ENCODE measurements at regions not wholly inside any gene's neighbourhood (a gene's known extent, or its start where the extent isn't known, plus 50 kb on each side); places are given as distances from the start of the nearest gene placed in this dataset.
A peak's percentile ranks its signal among the peaks of the same experiment; 100 is the strongest.

DNA sequence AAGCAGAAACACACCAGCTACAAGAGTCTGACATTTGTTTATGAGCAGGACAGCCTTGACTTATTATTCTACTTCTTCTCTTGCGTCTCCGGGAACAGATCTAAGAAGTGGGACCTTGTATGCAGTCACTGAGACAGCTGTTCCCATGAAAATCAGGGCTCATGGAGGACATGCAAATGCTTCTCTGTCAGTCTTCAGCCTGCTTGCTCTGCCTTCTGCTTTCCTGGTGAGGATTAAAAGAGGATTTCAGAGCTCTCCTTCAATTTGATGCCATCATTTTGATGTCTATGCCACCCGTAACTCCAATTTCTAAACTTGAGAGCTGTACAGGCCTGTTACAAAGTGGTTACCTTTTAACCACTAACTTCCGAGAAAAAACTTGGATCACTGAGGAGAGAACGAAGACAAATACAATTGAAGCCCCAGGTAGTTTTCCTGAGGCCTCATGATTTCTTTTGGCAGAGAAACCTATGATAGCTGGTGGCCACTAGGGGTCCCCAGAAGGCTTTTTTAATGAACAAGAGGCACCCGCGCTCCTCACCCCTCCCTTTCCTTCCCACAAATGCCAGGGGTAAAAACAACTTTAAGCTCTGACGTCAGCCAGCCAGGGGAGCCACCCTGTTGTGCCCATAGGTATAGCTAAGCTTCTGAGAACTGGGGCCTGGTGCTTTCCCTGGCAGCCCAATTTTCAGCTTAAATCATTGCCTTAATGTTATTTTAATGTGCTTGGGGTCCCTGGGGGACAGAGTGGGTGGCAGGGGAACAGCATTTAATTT lies 97.0 kb downstream of the DDIT4L start:
- H3K4me3 ChIP-seq = no peak overlapping the region
- H2AFZ ChIP-seq = peak overlapping the region; percentile 28
- no peak overlapping the region for H3K4me2 ChIP-seq
- WGBS (ENCODE audit: low lambda C conversion rate, missing lambda C conversion rate) = 28% methylated on average over 8 of the region's 8 CpGs
- H3K36me3 ChIP-seq (replicated peaks; ENCODE audit: insufficient read depth, low read depth) = no peaks in the 10 kb centered on the region
- H3K79me2 ChIP-seq = no peaks in the 10 kb centered on the region
- no peak overlapping the region for H3K27ac ChIP-seq
- H4K20me1 ChIP-seq (ENCODE audit: insufficient read depth, poor library complexity, severe bottlenecking) = no peaks in the 10 kb centered on the region
- H3K9me3 ChIP-seq (ENCODE audit: low read depth) = no peaks in the 10 kb centered on the region
- no peaks in the 10 kb centered on the region for H3K4me1 ChIP-seq (ENCODE audit: insufficient read depth)
- TF ChIP-seq EZH2phosphoT487 (IDR thresholded peaks at IDR 0.05; ENCODE audit: low read depth, severe bottlenecking, unreplicated experiment) = no peak
- TF ChIP-seq EZH2 (IDR thresholded peaks at IDR 0.05; ENCODE audit: borderline replicate concordance) = no peak
- TF ChIP-seq, protein P1, sequence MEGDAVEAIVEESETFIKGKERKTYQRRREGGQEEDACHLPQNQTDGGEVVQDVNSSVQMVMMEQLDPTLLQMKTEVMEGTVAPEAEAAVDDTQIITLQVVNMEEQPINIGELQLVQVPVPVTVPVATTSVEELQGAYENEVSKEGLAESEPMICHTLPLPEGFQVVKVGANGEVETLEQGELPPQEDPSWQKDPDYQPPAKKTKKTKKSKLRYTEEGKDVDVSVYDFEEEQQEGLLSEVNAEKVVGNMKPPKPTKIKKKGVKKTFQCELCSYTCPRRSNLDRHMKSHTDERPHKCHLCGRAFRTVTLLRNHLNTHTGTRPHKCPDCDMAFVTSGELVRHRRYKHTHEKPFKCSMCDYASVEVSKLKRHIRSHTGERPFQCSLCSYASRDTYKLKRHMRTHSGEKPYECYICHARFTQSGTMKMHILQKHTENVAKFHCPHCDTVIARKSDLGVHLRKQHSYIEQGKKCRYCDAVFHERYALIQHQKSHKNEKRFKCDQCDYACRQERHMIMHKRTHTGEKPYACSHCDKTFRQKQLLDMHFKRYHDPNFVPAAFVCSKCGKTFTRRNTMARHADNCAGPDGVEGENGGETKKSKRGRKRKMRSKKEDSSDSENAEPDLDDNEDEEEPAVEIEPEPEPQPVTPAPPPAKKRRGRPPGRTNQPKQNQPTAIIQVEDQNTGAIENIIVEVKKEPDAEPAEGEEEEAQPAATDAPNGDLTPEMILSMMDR (IDR thresholded peaks at IDR 0.05; ENCODE audit: poor library complexity) = peak; percentile 92
- peak; percentile 94 for DNase-seq (ENCODE audit: low spot score)
- H3K9me2 ChIP-seq (replicated peaks; ENCODE audit: insufficient read depth) = no peaks in the 10 kb centered on the region
- H3K27me3 ChIP-seq = no peaks in the 10 kb centered on the region

DNA sequence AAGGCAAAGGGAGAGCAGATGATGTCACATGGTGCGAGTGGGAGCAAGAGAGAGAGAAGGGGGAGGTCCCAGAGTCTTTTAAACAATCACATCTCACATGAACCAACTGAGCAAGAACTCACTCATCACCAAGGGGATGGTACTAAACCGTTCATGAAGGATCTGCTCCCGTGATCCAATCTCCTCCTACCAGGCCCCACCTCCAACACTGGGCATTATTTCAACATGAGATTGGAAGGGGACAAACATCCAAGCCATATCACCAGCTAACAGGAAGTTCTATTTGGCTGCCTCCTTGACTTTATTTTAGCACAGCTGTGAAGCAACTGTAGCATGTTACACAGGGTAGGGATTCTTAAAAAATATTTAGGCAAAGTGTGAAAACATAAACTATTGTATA lies 102.5 kb downstream of the DDIT4L start:
- Histone ChIP-seq H3K36me3 (replicated peaks; ENCODE audit: insufficient read depth, low read depth) (no peaks in the 10 kb centered on the region), H3K27me3 (no peaks in the 10 kb centered on the region), H3K4me1 (ENCODE audit: insufficient read depth) (peaks cover 7% of the 10 kb centered on the region), H3K9me3 (ENCODE audit: low read depth) (no peaks in the 10 kb centered on the region), H3K79me2 (no peaks in the 10 kb centered on the region), H3K9me2 (replicated peaks; ENCODE audit: insufficient read depth) (no peaks in the 10 kb centered on the region), H2AFZ (no peak overlapping the region), H3K27ac (no peak overlapping the region), H3K4me2 (no peak overlapping the region), H4K20me1 (ENCODE audit: insufficient read depth, poor library complexity, severe bottlenecking) (no peaks in the 10 kb centered on the region), H3K4me3 (no peak overlapping the region)
- TF ChIP-seq, protein P1 (IDR thresholded peaks at IDR 0.05; ENCODE audit: poor library complexity) = no peak
- no peak for TF ChIP-seq EZH2 (IDR thresholded peaks at IDR 0.05; ENCODE audit: borderline replicate concordance)
- TF ChIP-seq EZH2phosphoT487 (IDR thresholded peaks at IDR 0.05; ENCODE audit: low read depth, severe bottlenecking, unreplicated experiment) = no peak
- WGBS (ENCODE audit: low lambda C conversion rate, missing lambda C conversion rate) = 71% methylated on average over 3 of the region's 3 CpGs
- no peak for DNase-seq (ENCODE audit: low spot score)

DNA sequence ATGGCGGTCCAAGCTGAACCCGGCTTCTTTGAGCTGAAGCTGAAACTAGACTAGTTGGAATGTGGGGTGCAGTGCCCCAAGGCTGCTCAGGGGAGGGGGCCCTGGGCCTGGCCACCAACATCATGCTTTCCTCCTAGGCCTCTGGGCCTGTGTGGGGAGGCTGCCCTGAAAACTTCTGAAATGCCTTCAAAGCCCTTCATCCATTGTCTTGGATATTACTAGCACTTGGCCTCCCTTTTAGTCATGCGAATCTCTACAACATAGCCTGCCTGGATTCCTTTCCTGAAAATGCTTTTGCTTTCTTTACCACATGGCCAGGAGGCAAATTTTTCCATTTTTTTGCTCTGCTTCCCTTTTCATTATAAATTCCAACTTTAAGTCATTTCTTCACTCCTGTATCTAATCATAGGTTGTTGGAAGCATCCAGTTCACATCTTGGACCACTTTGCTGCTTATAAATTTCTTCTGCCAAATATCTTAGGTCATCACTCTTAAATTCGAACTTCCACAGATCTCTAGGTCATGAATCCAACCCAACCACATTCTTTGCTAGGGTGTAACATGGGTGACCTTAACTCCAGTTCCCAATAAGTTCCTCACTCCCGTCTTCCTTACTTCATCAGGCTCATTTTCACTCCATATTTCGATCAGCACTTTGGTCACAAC lies 103.4 kb downstream of the DDIT4L start:
- TF ChIP-seq, protein P1 (IDR thresholded peaks at IDR 0.05; ENCODE audit: poor library complexity) = no peak
- TF ChIP-seq EZH2 (IDR thresholded peaks at IDR 0.05; ENCODE audit: borderline replicate concordance) (no peak), EZH2phosphoT487 (IDR thresholded peaks at IDR 0.05; ENCODE audit: low read depth, severe bottlenecking, unreplicated experiment) (no peak)
- Histone ChIP-seq H3K27ac (no peak overlapping the region), H3K4me2 (no peak overlapping the region), H3K4me1 (ENCODE audit: insufficient read depth) (peaks cover 7% of the 10 kb centered on the region), H3K79me2 (no peaks in the 10 kb centered on the region), H3K36me3 (replicated peaks; ENCODE audit: insufficient read depth, low read depth) (no peaks in the 10 kb centered on the region), H4K20me1 (ENCODE audit: insufficient read depth, poor library complexity, severe bottlenecking) (no peaks in the 10 kb centered on the region), H3K27me3 (no peaks in the 10 kb centered on the region), H3K9me3 (ENCODE audit: low read depth) (no peaks in the 10 kb centered on the region), H3K9me2 (replicated peaks; ENCODE audit: insufficient read depth) (no peaks in the 10 kb centered on the region), H2AFZ (no peak overlapping the region), H3K4me3 (no peak overlapping the region)
- 85% methylated on average over 6 of the region's 6 CpGs for WGBS (ENCODE audit: low lambda C conversion rate, missing lambda C conversion rate)
- DNase-seq (ENCODE audit: low spot score) = no peak
